Fibroblast of the aortic adventitia (primary cell): ENCODE measurements at regions not wholly inside any gene's neighbourhood (a gene's known extent, or its start where the extent isn't known, plus 50 kb on each side); places are given as distances from the start of the nearest gene placed in this dataset.

Source experiments
- DNase-seq: peaks from one replicate; pipeline ENCODE4 v3.0.0-alpha.2; 2010; ENCODE audit warnings: low read depth
- H3K4me3 ChIP-seq: 2 replicates; pipeline ENCODE4 v1.5.1; 2011; ENCODE audit warnings: low read depth, mild to moderate bottlenecking, control low read depth, low read length, moderate library complexity
- TF ChIP-seq, protein P1 (sequence below): IDR thresholded peaks from 2 replicates; pipeline ENCODE4 v1.5.1; 2011; ENCODE audit warnings: mild to moderate bottlenecking, low read length, control low read depth, inconsistent platforms; ENCODE audit not compliant: insufficient read depth

GRCh38 chr9:118836891-118837290 lies 532.3 kb downstream of the BRINP1 start:
- TF ChIP-seq, protein P1, sequence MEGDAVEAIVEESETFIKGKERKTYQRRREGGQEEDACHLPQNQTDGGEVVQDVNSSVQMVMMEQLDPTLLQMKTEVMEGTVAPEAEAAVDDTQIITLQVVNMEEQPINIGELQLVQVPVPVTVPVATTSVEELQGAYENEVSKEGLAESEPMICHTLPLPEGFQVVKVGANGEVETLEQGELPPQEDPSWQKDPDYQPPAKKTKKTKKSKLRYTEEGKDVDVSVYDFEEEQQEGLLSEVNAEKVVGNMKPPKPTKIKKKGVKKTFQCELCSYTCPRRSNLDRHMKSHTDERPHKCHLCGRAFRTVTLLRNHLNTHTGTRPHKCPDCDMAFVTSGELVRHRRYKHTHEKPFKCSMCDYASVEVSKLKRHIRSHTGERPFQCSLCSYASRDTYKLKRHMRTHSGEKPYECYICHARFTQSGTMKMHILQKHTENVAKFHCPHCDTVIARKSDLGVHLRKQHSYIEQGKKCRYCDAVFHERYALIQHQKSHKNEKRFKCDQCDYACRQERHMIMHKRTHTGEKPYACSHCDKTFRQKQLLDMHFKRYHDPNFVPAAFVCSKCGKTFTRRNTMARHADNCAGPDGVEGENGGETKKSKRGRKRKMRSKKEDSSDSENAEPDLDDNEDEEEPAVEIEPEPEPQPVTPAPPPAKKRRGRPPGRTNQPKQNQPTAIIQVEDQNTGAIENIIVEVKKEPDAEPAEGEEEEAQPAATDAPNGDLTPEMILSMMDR, result no peak
- DNase-seq, result no peak
- no peak overlapping the region for H3K4me3 ChIP-seq

DNA sequence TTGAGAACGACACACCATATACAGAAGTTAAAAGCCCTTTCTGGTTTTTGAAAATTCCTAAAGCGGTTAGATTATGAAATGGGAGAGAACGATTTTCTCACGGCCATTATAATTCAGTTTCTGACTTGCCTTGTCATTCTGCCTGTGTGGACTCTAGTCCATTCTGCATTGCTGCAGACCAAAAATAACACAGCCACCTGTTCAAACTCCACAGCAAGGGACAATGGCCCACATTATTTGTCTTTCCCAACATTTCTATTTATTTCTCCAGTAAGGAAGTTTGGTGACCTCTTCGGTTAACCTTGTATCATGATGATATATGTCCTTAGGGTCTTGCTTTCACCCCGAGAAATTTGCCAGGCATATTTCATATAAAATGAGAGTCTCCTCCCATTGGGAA lies 497.7 kb downstream of the BRINP1 start:
- no peak overlapping the region for H3K4me3 ChIP-seq
- DNase-seq, result no peak
- TF ChIP-seq, protein P1, result no peak

DNA sequence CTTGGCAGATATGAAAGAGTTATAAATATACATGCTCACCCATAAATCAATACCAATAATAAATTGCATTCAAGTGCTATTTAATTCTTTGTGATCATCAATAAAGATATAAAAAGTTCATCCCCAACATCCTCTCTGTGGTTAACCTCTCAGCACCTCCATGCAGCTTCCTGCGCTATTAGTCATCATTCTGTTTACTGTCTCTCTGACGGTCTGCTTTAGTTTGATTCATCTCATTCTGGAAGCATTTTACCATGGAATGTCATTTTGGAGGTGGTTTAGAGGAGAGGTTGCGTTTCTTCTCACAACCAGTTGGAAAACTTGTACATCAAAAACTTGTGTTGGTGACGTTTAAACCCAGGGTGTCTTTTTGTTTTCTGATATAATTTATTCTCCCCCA lies 486.6 kb downstream of the BRINP1 start:
- TF ChIP-seq, protein P1, result no peak
- no peak for DNase-seq
- H3K4me3 ChIP-seq, result no peak overlapping the region

GRCh38 chr9:118883411-118883810 lies 485.8 kb downstream of the BRINP1 start:
- no peak for DNase-seq
- H3K4me3 ChIP-seq, result no peak overlapping the region
- TF ChIP-seq, protein P1, result no peak

GRCh38 chr9:118891213-118891612 lies 478.0 kb downstream of the BRINP1 start:
- TF ChIP-seq, protein P1, result no peak
- H3K4me3 ChIP-seq, result no peak overlapping the region
- DNase-seq, result no peak

DNA sequence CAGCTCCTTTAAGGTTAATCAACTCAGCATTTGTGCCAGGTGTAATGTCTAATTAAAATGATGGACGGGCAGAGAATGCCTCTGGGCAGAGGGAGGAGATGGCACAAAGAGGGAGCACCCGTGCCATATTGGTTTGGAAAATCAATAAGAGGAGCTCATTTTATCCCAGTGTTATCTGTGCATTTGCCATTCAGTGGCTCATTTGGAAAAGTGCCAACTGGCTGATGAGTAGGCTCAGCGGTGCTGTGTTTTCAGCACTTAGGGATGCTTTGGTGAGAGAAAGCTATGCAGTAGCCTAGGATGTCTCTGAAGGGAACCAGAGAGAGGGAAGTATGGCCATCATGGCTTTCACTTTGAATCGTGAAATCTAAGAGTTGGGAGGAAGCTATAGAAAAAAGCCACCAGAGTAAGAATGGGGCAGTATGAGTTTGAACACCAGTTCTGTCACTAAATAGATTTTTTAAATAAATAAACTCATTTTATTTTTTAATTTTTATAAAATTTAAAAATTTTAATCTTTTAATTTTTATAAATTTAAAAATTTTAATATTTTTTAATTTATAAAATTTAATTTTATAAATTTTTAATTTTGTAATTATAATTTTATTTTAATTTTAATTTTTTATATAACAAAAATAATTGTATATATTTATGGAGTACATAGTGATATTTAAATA lies 472.8 kb downstream of the BRINP1 start:
- TF ChIP-seq, protein P1, result no peak
- no peak for DNase-seq
- H3K4me3 ChIP-seq, result no peak overlapping the region

DNA sequence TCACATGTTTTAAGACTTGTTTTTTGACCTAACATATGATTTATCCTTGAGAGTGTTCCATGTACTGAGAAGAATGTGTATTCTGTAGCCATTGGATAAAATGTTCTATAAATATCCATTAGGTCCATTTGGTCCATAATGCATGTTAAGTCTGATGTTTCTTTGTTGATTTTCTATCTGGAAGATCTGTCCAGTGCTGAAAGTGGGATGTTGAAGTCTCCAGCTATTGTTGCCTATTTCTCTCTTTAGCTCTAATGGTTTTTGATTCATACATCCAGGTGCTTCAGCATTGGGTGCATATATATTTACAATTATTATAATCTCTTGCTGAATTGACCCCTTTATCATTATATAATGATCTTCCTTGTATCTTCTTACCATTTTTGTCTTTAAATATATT lies 451.1 kb downstream of the BRINP1 start:
- no peak overlapping the region for H3K4me3 ChIP-seq
- TF ChIP-seq, protein P1, result no peak
- DNase-seq, result no peak
